Hematopoietic multipotent progenitor cell treated with erythropoietin and hydrocortisone succinate and interleukin-3 and kit ligand, for 17 days (in vitro differentiated cells): ENCODE measurements at regions not wholly inside any gene's neighbourhood (a gene's known extent, or its start where the extent isn't known, plus 50 kb on each side); places are given as distances from the start of the nearest gene placed in this dataset.

Experiments used
- DNase-seq: peaks from one replicate; pipeline ENCODE4 v3.0.0-alpha.2; 2015; ENCODE audit warnings: low spot score

GRCh38 chr20:51335329-51335841 is 207.1 kb downstream of the NFATC2 start:
- no peak for DNase-seq

- DNase-seq = no peak
Measured at GRCh38 chr20:51334609-51335008, 207.9 kb downstream of the NFATC2 start.

GRCh38 chr20:51333971-51334370 is 208.5 kb downstream of the NFATC2 start:
- no peak for DNase-seq

GRCh38 chr20:51333446-51333845 is 209.1 kb downstream of the NFATC2 start:
- no peak for DNase-seq

- no peak for DNase-seq
Measured at GRCh38 chr20:51331481-51331880, 211.0 kb downstream of the NFATC2 start.

- no peak for DNase-seq
Measured at GRCh38 chr20:51329845-51330244, 212.7 kb downstream of the NFATC2 start.

- no peak for DNase-seq
Measured at GRCh38 chr20:51327251-51327841, 215.2 kb downstream of the NFATC2 start.

GRCh38 chr20:51326201-51326819 is 216.2 kb downstream of the NFATC2 start:
- DNase-seq = peak; percentile 35

GRCh38 chr20:51322164-51322707 is 220.3 kb downstream of the NFATC2 start:
- no peak for DNase-seq

- DNase-seq = no peak
Measured at GRCh38 chr20:51321343-51322163, 221.0 kb downstream of the NFATC2 start.

- DNase-seq = no peak
Measured at GRCh38 chr20:51319522-51319921, 223.0 kb downstream of the NFATC2 start.

GRCh38 chr20:51318058-51318949 is 224.2 kb downstream of the NFATC2 start:
- DNase-seq = peak; percentile 12

GRCh38 chr20:51315390-51315789 is 227.1 kb downstream of the NFATC2 start:
- DNase-seq = no peak

GRCh38 chr20:51313358-51313827 is 229.1 kb downstream of the NFATC2 start:
- DNase-seq = no peak

- no peak for DNase-seq
Measured at GRCh38 chr20:51312480-51312783, 230.1 kb downstream of the NFATC2 start.

GRCh38 chr20:51311636-51312479 is 230.7 kb downstream of the NFATC2 start:
- DNase-seq = no peak

GRCh38 chr20:51310216-51310615 is 232.3 kb downstream of the NFATC2 start:
- no peak for DNase-seq

GRCh38 chr20:51309128-51309527 is 233.4 kb downstream of the NFATC2 start:
- no peak for DNase-seq

- peak; percentile 36 for DNase-seq
Measured at GRCh38 chr20:51306521-51307358, 235.8 kb downstream of the NFATC2 start.

- no peak for DNase-seq
Measured at GRCh38 chr20:51306081-51306480, 236.4 kb downstream of the NFATC2 start.
